ENCODE measurements at regions not wholly inside any gene's neighbourhood (a gene's known extent, or its start where the extent isn't known, plus 50 kb on each side); places are given as distances from the start of the nearest gene placed in this dataset.

DNA sequence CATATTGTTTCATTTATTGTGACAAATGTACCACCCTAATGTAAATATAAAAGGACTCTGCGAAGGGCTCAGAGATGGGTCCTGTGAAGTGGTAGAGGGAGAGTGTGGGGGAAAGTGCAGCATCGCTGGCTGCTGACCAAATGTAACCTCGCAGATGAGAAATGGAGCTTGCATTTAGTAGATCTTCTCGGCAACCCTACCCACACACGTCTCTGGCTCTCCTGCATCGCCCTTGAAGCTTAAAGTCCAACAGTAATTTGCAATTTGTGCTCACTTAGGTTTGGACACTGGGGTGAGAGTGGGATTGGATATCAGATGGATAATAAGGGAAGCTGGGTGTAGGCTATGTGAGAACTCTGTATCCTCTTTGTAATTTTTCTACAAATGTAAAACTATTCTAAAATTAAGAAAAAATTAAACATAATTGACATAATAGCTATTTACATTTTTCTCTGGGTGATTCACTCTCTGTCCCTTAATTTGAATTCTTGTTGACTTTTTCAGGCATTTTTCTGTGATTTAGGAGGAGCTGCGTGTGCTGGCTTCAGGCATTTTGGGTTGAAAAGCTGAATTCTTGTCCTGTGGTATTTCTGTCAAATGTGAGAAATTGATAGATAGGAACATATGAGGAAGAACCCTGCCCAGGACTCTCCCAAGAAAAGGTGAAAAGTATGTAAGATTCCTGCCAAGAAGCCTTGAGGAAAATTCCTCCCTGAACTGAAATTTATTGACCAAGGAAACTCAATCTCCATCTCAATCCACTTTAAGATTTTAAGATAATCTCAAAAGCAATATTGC is 524.7 kb upstream of the MCTP2 start:
- no peak for DNase-seq

DNA sequence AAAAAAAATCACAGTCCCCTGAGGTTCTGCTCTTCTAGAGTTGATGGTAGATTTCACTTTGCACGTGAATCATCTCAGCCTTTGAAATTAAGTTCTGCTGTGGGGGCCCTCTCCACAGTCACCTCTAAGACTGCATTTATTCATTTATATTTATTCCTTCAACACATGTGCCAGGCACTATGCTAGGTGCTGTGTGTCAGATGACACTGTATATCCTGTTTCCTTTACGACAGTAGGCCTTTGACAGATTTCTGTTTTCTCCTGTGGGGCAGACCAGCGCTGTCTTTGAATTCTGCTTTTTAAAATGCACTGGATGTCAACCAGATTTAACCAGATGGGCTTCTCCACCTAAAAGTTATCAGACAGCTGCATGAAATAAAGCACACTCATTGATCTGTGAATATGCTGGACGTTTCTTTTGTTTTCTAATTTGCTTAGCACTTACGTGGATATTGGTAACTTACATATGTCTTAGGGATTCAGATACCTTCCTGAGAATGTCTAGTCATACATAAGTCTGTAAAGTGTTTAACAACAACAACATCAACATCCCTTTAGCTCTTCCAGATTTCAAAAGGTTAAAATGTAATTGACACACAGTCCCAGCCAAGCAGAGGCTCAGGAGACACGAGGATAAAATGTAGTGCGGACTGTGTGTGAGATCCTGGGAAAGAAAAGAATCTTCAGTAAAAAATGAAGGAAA is 525.5 kb upstream of the MCTP2 start:
- no peak for DNase-seq

DNA sequence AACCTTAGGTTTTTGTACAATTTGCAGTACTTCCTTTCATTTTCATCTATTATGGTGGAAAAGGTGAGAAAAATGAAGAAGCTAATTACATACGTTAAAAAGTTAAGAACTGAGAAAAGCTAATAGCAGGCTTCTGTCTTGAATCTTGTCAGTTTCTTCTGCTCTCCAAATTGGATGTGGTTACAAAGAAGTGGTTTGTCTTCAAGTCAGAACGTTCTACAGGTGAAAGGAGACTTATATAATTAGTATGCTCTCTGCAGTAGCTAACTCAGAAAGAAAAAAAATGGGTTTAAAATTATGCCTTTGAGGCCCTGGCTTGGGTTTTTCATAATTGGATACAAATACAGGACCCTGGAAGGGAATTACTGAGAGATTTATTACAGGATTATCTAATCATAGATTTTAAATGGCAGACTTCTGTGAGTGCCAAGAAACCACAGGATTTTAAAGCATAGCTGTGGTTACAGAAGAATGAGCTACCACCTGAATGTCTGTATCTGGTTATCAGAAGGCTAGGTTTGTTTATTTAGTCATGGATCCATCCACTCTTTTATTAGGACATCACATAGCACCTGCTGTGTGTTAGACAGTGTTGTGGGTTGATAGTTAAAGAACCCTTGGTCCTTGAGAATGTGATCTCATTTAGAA is 528.1 kb upstream of the MCTP2 start:
- DNase-seq = no peak

DNA sequence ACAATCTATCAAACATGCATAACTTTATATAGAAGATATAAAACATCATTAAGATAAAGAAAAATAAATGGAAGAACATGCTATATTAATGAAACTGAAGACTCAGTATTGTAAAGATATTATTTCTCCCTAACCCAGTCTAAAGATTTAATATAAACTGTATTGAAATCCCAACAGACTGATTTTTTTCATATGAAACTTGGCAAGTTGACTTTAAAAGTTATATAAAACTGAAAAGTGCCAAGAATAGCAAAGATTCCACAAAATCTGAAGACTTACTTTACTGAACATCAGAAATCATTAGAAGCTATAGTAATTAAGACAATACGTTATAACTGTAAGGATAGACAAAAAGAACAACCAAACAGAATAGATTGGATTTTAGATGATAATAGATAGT is 531.3 kb upstream of the MCTP2 start:
- DNase-seq = no peak

DNA sequence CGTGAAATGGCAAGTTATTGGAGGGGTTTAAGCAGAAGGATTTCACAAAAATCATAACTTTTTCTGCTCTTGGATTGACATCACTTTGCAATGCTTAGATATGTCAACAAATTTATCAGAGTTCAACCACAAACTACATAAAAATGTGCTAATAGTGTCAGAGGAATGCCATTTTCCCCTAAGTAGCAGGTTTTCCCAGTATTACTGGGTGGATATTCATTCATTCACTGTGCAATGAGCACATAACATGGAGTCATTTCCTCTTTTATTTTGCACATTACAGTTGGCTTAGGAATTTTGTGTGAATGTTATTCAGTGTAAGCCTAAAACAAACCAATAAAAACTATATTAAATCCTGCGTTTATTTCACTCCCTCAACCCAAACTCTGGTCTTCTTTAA is 537.3 kb upstream of the MCTP2 start:
- no peak for DNase-seq

DNA sequence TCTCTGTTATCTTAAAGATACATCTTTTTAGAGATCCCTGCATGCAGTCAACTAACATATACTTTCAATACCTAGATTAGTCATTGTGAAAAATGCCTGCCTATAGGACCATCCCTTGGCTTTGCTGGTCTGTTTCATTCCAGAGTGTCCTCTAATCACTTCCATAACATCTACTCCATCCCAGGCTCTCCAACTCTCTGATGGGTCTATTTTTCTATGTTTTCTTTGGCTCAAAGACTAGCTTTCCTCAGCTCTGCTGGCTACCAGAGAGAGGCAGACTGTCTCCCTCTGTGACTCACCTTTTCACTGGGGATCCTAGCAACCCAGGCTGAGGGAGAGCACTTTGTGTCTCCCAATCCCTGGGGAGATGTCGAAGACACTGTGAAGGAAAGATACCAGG is 547.7 kb upstream of the MCTP2 start:
- no peak for DNase-seq

DNA sequence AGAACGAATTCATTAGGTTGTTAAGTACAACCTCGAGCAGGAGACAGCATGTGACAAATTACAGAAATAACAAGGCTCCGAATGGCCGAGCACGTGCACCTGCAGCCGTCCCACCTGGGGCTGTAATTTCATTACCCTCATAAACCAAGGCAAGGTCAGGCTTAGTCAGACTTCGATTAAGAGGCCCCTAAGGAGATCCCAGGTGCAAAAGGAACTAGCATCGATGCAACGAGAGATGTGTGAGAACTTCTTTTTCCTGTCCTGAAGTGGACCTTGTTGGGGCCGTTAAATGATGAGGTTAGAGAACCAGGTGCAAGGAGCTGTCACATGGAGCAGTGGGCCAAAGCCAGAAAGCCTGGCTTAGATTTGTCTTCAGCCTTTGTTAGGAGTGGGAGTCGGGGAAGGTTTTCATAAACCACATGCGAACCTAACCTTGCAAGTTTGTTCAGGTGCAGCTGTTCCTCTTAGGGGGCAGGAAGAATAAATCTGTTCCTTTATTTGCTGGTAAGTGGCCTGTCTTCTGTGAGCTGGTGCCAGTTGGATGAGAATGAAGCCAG is 559.9 kb upstream of the MCTP2 start:
- DNase-seq = no peak

DNA sequence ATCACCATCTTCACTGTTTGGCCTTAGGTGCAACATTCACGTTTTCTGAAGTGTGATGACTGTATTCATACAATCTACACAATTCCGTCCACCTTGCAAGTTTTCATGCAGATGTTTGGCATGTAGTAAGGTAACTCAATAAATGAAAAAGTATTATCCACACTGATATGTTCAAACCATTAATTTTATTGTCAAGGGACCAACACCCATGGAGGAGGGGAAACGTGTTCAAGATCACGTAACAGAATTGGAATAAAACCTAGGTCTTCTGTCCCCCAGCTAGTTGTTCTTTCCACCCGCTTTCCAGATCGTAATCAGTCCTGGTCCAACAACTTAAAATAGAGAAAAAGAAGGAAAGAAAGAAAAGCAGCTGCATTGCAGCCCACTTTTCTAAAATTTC is 560.4 kb upstream of the MCTP2 start:
- no peak for DNase-seq

DNA sequence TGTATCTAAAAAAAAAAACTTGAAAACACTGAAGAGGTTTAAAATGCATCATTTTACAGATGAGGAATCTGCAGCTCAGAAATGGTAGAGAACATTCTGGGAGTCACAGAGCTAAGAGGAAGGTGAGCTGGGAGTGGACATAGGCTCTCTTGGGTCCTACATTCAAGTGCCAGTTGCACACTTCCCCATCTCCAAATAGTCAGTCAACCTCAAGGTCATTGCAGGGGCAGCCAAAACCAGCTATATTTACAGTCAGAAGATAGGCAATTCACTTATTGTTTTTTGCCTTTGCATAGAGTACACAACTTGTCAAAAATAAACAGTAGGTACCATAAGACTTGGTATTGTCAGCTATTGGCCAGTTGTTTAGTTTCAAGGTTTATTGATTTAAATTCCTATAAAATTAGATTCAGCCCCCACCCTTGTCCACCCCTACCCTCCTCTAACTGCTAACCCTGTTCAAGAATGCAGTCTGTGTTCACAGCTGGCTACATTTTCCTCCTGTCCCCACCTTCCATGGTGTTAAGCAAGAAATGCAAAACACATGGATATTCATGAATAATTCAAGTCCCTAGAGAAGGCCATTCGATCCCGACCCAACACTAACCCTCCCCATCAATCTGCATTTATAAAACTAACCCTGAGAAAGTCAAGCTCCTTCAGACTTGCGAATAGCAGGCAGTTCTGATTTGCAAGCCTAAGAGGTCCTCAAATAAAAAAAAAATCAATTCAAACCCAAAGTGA is 567.0 kb upstream of the MCTP2 start:
- no peak for DNase-seq

DNA sequence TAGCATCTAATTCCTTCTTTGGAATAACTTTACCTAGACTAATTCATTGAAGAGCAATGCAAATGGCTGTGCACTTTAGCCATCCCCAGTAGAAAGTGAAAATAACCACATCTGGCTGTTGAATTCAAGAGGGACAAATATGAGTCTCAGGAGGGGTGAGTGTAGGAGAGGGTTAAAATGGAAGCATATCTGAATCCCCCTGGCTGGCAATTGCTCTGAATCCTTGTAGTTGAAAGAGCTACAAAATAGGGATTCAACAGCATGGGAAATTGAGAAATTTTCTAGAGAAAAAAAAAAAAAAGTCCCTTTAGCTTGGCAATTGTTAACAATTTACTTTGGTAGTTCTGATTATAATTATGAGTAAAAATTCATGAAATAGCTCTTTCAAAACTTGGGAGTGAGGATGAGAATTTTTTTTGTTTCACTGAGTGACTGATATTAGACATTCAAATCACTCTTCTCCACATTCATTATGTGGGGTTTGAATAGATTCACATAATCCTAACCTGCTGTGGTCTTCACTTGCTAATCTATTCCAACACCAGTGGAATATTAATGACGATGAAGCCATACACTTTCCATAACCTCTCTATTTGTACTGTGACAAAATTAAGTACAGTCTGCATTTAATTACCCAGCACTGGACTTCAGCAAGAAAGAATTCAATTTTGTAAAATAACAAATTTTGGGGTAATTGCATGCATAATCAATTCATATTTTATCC is 569.0 kb upstream of the MCTP2 start:
- no peak for DNase-seq

DNA sequence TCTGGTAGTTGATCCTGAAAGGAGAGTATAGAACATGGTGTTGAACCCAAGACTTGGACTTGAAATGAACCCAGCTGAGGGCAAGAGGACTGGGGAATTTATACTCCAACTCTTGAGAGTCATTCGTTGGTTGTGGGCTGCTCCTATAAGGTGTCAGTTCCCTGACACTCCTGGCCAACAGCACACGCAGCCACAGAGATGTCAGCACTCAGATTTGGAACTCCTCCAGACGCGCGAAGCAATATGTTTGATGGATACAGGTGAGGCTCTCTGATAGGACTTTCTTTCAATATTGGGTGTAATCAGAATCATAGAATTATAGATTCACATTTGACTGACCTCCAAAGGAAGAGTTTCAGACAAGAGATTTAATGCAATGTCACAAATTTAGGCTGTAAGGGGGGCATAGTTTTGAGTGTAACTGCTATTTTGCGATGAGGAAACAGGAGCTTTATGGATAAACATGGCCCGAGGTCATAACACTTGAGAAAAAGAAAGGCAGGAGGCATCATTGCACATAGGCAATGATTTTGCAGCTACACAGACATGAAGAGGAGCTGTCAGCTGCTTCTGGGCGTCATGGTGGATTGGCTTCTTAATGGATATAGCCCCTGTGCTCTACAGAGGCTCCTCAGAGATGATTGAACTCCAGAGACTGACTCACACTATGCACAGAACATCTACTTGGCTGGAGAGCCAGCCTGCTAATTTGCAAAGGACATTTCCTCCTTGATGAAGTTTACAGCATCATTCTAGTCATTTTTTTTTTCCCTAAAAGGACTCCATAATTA is 569.2 kb upstream of the RGMA start:
- no peak for DNase-seq

DNA sequence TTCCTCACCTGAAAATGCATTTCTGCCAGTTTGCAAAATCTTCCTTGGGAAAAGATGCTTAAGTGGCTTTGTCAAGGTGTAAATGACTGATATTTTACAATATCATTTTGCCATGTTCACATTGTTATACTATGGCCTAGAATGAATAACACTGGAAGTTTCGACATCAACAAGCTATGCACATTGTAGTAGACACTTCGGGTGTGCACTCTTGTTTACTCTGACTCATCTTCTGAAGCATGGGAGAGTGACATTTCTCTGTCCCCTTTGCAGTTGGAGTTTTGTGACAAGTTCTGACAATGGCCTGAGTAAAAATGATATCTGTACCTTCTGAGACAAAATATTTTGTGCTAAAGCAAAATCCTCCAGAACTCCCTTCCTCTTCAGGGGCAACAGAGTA is 567.0 kb upstream of the RGMA start:
- no peak for DNase-seq

DNA sequence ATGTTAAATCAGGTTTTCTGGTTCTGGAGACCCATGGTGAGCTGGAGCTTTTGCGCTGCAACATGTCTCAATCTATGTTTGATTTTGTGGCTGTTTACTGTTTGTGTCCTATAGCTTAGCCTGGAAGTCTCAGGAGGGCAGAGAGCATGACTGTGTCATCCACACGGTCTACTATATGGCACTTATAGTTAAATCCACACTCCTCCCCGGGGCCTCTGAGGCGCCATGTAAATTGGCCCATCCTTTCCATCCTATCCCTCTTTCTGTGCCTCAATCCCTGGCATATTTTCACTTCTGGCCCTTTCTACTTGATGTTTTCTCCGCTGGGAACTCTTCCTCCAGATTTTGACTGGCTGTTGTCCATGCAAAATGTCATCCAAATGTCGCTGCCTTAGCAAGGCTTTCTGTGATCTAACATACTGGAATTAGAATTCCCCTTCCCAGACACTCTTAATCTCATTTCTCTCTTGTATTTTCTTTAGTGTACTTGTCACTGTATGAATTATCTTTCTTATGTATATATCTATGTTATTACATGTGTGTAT is 560.8 kb upstream of the RGMA start:
- no peak for DNase-seq

DNA sequence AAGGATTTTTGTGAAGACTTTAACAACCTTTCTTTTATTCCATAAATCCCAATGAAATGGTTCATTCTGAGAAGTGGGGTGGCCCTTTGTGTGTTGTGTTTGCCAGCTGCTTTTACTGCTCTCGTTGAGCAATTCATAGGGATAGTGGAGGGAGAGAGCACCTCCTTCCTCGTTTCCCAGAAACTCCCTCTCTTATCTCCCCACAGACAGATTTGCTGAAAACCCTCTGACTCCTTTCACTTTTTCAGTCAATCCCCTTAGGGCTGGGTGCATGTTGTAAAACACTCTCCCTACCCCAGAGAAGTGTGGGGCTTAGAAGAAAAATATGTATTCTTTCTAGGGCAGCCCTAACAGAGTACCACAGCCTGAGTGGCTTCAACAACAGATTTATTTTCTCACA is 557.2 kb upstream of the RGMA start:
- DNase-seq = no peak

DNA sequence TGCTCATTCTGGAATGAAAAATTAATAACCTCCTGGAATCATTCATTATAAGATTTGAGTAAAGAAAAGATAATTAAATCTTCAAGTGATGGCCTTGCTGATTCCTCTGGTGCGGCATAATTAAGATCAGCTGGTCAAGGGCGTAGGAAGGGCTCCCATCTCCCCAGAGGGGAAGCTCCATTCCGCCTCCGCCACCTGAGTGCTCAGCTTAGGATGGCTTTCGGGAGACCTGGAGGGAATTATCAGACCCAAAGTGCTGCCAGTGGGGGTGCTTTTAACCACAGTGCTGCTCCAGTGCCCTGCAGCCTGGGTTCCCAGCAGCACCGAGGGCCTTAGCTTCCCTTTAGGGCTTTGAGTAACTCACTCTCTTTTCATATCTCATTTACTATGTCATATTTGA is 556.6 kb upstream of the RGMA start:
- DNase-seq = no peak

DNA sequence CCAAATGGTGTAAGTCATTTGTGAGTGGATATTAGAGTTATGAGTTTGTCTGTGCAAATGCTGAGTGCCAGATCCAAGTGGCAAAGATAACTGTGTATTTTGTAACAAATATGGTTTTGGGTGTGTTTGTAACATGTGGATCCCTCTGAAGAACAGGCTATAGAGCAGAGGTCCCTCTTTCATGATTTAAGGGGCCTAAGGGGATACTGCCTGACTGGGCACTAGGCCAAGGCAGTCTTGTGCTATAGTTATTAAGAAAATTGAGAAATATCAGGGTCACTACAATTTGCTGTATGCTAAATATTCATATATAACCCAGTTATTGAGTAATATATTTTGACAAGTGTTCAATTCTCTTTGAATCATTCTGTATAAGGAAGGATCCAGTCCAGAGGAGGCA is 555.6 kb upstream of the RGMA start:
- DNase-seq = no peak

DNA sequence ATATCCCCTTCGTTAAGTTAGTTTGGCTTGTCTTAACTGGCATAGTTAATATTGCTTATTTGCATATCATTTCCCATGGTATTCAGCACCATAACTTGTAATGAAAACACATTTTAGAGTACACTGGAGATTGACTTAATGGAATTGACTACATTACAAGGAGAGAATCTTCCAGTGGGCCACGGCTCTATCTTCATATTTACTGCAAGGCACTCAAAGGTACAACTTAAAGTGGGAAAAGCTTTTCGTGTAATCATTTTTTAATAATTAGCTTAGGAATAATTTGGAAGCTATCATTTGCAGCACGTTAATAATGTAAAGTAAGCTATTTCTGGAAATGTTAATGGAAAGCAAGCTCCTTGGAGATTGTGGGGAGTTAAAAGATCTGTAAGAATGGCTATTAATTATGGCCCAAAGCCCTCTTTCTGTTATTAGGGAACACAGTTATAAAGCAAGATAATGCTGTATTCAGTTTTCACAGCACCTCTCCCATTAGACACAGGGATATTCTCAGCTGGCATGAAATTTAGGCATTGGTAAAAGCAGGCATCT is 551.5 kb upstream of the RGMA start:
- no peak for DNase-seq

DNA sequence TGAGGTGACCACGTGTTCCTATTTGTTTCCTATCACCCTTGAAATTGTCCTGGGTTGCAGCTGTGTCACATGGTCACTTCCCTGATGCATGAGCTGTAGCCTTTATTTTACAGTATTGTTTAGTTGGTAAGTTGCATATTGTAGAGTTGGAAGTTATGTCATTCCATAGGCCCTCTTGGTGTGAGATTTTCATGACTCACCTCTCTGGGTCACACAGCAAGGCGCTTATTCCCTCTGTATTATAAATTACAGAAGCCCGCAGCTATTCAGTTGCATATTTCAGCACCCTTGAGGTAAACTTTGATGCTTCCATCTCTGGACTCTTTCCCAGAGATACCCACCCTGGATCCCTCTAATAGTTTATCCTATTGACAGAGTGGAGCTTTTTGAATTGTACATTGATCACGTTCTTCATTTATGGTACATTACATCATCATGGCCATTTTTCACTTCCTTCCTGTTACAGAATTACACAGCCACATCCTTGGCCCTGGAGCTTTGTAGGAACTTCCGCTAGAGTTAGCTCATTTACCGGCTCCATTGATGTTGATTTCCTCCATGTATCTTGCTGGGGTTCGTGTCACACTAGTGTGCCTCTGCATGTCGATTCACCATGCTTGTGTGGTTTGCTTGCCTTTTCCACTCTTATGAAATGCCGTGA is 543.1 kb upstream of the RGMA start:
- DNase-seq = no peak

DNA sequence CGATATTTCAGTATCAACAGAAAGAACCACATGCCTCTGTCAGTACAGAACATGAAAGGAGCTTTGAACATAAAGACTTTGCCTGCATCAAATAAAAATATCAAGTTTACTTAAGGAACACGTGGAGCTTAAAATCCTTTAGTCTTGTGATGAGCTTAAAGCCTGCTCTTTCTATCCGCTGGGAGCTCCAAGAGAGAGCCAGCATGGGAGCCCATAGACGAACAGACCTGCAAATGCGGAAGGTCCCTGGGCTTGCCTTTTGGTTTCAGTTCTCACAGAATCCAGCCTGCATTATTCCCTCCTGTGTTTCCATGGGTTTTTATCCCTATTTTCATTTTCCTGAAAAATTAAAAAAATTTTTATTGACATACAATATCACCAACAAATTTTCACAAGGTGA is 530.6 kb upstream of the RGMA start:
- no peak for DNase-seq

DNA sequence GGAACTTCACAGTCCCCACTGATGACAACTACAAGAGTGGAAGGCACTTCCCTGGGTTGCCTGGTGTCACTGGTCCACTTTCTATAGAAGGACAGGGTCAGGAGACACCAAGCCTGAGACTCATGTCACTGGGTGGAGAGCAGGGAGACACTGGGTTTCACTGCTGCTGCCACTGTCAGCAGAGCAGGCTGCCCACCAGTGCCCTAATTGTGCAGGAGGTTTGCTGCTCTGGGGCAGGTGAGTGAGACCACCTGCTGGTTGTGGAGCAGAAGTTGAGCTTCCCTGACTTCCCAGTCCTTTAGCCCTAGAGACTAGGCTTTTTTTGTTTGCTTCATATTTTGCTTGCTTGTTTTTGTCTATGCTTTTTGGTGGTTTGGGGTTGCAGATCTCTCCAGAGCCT is 528.4 kb upstream of the RGMA start:
- no peak for DNase-seq

Measured in CD4-positive, alpha-beta T cell treated with Interleukin-17A for 1 hour (primary cell).